ENCODE measurements at regions not wholly inside any gene's neighbourhood (a gene's known extent, or its start where the extent isn't known, plus 50 kb on each side); places are given as distances from the start of the nearest gene placed in this dataset.

DNA sequence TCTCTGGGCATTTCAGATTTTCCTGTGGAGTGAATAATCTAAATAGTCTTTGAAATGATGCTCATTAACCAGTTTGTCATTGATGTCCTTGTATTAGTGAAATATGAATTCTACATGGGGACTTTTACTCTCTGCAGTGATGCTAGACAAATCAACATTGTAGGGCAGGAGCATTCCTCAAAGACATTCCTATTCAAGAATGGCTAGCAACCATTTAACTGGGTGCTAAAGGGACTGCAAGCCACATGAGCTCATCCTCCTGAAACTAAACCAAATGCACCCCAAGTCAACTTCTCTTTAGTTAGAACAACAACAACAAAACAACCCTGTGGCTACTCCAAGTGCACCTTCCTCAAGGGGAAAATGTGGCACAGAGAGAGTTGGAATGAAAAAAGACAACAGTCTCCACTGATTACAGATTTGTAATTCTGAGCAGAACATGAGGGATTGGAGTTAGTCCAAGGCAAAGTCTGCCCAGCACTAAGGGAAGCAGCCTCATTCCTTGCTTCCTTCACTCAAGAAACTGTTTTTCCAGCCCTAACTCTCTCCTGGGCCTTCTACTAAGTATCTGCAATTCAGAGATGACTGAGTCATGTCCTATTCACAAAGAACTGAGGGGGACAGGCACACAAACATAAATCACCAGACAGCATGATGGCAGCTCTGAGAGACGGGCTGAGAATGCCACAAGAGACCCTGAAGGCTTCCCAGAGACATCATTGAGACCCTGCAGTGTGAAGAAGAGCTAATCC is 82.0 kb upstream of the WWC1 start:
- DNase-seq (ENCODE audit: insufficient read length, low spot score), result no peak
- TF ChIP-seq POLR2A (IDR thresholded peaks at IDR 0.05; ENCODE audit: low read depth, low read length), result no peak
- no peak for FAIRE-seq

DNA sequence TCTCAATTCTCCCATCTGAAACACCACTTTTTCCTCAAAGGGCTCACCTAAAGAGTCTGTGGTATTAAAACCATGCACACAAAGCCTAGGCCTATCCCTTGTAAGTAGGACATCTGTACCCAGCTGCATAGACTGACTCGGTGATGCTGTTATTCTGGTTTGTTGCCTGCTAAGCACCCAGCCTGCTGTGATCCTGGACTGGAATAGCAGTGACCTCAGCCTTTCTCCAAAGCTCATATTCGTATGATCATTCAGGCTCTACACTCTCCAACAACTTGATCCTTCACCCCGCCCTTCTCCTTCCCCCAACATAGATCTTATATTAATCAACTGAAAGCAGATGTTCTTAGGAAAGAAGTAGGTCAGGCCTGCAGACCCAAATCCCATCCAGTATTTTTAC is 81.4 kb upstream of the WWC1 start:
- TF ChIP-seq POLR2A (IDR thresholded peaks at IDR 0.05; ENCODE audit: low read depth, low read length), result no peak
- no peak for FAIRE-seq
- DNase-seq (ENCODE audit: insufficient read length, low spot score), result no peak

DNA sequence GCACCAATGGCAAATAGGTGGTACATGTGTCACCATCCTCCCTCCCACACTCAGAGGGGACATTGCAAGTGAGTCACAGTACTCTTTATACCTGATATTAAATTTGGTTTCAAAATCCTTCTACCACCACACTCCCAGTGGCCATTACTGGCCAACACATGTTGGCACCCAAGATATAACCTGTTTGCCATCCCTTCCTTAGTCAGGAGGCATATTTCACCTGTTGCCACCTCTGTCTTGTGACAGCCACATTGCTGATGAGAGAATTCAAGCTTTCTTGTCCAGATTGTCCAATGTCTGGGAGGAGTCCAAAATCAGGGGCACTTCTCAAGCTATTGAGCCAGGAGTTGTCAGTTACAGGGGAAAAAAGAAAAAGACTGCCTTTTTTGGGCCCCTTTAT is 80.2 kb upstream of the WWC1 start:
- DNase-seq (ENCODE audit: insufficient read length, low spot score) (no peak), FAIRE-seq (no peak)
- TF ChIP-seq POLR2A (IDR thresholded peaks at IDR 0.05; ENCODE audit: low read depth, low read length), result no peak

DNA sequence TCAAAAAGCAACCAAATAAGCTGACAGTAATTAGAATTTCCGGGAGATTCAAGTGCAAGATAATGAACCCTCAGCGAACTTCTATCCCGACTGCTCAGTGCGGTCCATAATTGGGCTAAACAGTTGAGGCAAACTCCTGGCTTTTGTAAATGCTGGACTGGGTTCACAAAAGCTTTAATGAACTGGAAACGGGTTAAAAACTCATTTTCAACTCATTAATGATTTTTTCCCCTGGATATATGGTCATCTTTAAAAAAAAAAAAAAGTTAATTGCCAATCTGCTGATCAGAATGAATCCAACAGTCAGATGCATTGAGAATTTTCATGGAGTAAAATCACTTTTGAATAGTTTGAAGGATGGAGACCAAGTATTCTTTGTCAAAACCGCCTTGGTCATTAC is 79.5 kb upstream of the WWC1 start:
- FAIRE-seq, result no peak
- no peak for TF ChIP-seq POLR2A (IDR thresholded peaks at IDR 0.05; ENCODE audit: low read depth, low read length)
- DNase-seq (ENCODE audit: insufficient read length, low spot score), result no peak

DNA sequence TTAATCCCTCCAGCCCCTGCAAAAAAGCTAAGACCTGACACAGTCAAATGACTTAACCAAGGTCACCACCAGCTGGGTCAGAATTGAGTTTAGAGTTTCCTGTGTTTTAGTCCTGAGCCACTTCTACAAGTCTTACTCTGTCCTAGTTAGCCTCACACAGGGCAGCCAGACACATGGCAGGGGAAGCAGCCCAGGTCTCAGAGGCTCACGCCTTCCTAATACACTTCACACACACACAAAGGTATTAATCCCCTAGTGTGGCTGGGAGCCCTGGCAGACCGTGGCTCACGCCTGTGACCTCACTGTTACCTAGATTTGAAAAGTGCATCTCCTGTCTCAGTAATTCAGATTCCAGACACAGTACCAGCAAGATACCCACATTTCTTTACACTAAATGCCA is 77.4 kb upstream of the WWC1 start:
- DNase-seq (ENCODE audit: insufficient read length, low spot score), result no peak
- TF ChIP-seq POLR2A (IDR thresholded peaks at IDR 0.05; ENCODE audit: low read depth, low read length), result no peak
- FAIRE-seq, result no peak

DNA sequence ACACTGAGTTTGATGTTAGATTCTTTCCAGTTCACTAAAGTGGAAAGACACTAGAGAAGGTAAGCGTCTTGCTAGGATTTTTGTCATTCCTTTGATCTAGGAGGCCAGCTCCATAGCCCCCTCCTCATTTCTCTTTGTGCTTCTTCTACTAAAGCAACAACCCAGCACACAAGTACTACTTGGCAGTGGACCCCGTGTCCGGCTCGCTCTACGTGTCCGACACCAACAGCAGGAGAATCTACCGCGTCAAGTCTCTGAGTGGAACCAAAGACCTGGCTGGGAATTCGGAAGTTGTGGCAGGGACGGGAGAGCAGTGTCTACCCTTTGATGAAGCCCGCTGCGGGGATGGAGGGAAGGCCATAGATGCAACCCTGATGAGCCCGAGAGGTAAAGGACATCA is 76.6 kb upstream of the WWC1 start:
- DNase-seq (ENCODE audit: insufficient read length, low spot score) (no peak), FAIRE-seq (no peak)
- TF ChIP-seq POLR2A (IDR thresholded peaks at IDR 0.05; ENCODE audit: low read depth, low read length), result no peak

DNA sequence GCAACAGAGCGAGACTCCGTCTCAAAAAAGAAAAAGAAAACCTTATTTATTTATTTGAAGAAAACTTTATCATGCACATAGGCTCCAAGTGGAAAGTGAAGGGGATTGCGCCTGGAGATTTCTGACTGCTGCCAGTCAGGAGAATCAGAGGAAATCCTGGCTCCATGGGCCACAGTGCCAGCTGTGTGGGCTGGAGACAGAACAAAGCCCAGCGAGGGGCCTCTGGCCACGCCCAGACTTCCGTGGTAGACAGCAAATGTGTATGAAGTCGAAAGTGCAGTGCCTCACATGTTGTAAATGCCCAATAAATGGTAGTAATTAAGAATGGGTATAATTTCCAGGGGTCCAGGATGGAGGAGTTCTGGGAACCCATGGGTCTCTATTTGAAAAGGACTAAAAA is 75.8 kb upstream of the WWC1 start:
- DNase-seq (ENCODE audit: insufficient read length, low spot score) (no peak), FAIRE-seq (no peak)
- TF ChIP-seq POLR2A (IDR thresholded peaks at IDR 0.05; ENCODE audit: low read depth, low read length), result no peak

DNA sequence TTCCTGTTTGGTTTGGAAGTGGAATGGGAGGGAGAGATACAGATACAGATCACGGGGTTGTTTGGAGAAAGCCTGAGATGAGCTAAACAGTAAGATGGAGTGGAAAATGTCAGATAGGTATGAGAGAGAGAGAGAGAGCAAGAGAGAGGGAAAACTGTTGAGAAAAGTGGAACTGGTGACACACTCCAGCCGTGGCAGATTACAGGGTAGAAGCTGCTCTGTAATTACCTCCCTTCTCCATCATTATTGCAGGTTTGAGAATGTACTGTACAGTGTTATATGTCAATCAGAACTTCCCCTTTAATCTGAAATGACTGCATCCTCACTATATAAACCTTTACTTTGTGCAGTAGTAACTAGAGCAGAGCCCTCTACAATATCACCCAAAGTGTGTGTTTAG is 74.5 kb upstream of the WWC1 start:
- no peak for TF ChIP-seq POLR2A (IDR thresholded peaks at IDR 0.05; ENCODE audit: low read depth, low read length)
- DNase-seq (ENCODE audit: insufficient read length, low spot score) (no peak), FAIRE-seq (no peak)

DNA sequence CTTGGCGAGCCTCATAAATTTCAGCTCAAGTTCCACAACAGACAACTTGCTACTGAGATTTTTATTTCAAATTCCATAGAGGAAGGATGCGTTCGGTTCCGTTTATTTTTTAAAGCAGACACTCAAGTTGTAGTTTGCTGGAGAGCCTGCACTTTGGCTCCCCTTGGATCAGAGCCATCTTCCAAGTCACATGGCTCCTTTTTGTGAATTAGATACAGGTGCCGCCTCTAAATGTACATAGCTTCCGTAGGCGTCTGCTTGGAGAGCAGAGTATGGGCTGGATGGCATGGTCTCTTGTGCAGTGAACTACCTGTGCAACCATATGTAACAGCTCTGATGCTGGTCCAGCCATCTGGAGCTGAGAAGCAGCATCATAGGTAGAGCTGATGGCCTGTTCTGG is 73.9 kb upstream of the WWC1 start:
- no peak for DNase-seq (ENCODE audit: insufficient read length, low spot score)
- FAIRE-seq, result no peak
- TF ChIP-seq POLR2A (IDR thresholded peaks at IDR 0.05; ENCODE audit: low read depth, low read length), result no peak

DNA sequence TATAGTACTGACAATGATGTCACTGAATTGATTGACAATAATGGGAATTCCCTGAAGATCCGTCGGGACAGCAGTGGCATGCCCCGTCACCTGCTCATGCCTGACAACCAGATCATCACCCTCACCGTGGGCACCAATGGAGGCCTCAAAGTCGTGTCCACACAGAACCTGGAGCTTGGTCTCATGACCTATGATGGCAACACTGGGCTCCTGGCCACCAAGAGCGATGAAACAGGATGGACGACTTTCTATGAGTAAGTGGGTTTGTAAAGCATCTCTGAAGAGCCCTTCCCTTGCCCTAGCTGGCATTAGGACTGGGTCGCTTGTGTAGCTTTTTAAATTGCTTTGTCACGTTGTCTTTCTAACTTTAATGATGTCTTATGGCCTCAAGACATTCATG is 72.7 kb upstream of the WWC1 start:
- FAIRE-seq (no peak), DNase-seq (ENCODE audit: insufficient read length, low spot score) (no peak)
- TF ChIP-seq POLR2A (IDR thresholded peaks at IDR 0.05; ENCODE audit: low read depth, low read length), result no peak

DNA sequence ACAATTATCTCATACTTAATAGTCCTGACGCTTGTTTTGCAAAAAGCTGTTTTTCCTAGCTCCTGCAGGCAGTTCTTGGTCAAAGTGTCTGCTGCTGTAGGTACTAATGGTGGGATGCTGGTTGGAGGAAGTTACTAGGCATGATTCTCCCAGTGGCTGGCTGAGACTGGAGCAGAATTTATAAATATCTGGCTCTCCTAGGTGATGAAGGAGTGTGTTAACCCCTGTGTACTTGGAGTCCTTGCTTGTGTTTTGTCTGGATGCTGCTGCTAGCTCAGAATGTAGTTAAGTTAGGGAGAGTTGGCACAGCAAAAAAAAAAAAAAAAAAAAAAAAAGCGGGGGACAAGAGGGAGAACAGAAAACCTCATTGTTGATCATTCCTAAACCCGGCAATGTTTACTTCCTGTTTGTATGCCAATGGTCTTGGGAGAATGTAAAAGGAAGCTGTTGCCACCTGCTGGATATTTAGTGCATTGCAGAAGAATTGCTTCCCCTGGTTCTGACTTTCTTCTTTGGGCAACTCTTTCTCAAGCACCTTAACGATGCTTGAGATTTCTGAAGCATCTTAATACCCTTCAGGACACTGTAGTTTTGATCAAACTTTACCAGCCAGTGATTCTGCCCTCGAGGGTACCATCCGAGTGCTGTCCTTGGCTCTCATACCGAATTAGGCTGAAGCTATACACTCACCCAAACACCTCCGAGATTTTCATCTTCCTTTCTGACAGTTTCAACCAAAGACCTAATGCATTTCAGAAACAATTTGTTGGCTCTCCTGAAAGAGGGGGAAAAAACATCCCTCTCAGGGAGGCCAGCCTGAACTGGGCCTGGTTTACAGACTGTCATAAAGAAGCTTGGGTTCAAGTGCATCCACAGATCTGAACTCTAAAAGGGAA is 71.7 kb upstream of the WWC1 start:
- DNase-seq (ENCODE audit: insufficient read length, low spot score) (peak; percentile 74), FAIRE-seq (no peak)
- no peak for TF ChIP-seq POLR2A (IDR thresholded peaks at IDR 0.05; ENCODE audit: low read depth, low read length)

DNA sequence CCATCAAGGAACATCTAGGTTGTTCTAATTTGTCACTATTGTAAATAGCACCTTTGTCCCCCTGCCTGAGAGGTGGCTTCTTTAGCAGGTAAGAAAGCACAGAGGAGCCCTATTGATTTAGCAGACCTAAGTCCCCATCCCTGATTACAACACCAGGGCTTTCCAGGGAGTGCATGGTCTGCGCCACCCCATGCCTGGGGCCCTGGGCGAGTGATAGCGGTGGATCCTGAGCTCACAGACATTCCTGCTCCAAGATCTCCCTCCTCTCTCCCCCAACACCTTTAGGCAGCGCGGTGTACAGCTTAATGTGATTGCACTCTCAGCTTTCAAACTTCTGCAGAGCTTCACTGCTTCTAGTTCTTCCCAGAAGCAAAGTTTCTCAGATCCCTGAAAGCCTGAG is 67.4 kb upstream of the WWC1 start:
- TF ChIP-seq POLR2A (IDR thresholded peaks at IDR 0.05; ENCODE audit: low read depth, low read length), result no peak
- FAIRE-seq (no peak), DNase-seq (ENCODE audit: insufficient read length, low spot score) (no peak)

DNA sequence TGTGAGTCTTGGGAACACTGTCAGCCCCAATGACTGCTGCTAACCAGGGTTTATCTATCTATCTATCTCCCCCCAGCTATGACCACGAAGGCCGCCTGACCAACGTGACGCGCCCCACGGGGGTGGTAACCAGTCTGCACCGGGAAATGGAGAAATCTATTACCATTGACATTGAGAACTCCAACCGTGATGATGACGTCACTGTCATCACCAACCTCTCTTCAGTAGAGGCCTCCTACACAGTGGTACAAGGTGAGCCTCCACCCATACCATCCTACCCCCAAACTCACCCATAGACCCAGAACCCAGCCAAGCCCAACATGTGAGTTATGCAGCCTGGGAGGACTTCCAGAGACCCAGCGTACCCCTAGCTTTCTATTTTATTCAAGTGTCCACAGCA is 65.4 kb upstream of the WWC1 start:
- DNase-seq (ENCODE audit: insufficient read length, low spot score) (no peak), FAIRE-seq (no peak)
- no peak for TF ChIP-seq POLR2A (IDR thresholded peaks at IDR 0.05; ENCODE audit: low read depth, low read length)

DNA sequence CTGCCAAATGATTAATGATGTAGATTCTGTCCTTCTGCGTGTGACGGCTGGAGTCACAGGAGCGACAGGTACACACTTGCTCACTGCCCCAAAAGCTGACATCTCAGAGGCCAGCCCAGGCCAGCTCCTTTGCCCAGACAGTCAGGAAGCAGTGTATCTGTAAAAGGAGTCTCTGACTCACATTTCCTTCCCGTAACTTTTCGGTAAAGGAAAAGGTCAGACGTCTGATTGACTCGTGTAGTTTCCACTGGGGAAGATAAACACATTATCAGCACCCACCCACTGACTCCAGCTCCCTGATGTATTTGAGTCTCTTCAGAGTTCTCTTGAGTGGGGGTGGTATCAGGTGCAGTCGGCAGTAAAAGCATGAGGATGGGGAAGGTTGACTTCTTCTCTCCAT is 64.4 kb upstream of the WWC1 start:
- FAIRE-seq (no peak), DNase-seq (ENCODE audit: insufficient read length, low spot score) (no peak)
- no peak for TF ChIP-seq POLR2A (IDR thresholded peaks at IDR 0.05; ENCODE audit: low read depth, low read length)

All from H54 (cell line).